ENCODE measurements at regions not wholly inside any gene's neighbourhood (a gene's known extent, or its start where the extent isn't known, plus 50 kb on each side); places are given as distances from the start of the nearest gene placed in this dataset.

GRCh38 chr22:48334971-48335370, 1492.7 kb downstream of the BRD1 start:
- ATAC-seq (ENCODE audit: low read depth) (no peak), DNase-seq (no peak)
- no peaks in the 10 kb centered on the region for H3K9me1 ChIP-seq (ENCODE audit: insufficient read depth, low read length)
- H2AFZ ChIP-seq (replicated peaks; ENCODE audit: low read length, poor library complexity): no peak overlapping the region
- H3K9ac ChIP-seq (ENCODE audit: low read depth, low read length): no peak overlapping the region
- H4K91ac ChIP-seq (ENCODE audit: insufficient read depth, low read depth, low read length): no peak overlapping the region
- H3K27me3 ChIP-seq (ENCODE audit: control insufficient read depth, insufficient read depth, low read length): no peaks in the 10 kb centered on the region
- no peak overlapping the region for H2BK5ac ChIP-seq (ENCODE audit: low read depth, low read length, poor library complexity, severe bottlenecking)
- no peak overlapping the region for H2BK15ac ChIP-seq (ENCODE audit: low read depth, low read length)
- H3K9me3 ChIP-seq (ENCODE audit: control insufficient read depth, insufficient read depth, low read length): peaks cover 85% of the 10 kb centered on the region
- no peak overlapping the region for H2AK9ac ChIP-seq (replicated peaks; ENCODE audit: low read depth, low read length, poor library complexity)
- no peak overlapping the region for H3K4ac ChIP-seq (ENCODE audit: low read depth, low read length)
- no peak overlapping the region for H2BK120ac ChIP-seq (ENCODE audit: low read depth, low read length)
- no peak overlapping the region for H3K56ac ChIP-seq (ENCODE audit: extremely low read depth, insufficient read depth, low read length)
- ChIA-PET CTCF (no interaction called here), POLR2A (ENCODE audit: unreplicated experiment) (no interaction called here)
- H3K4me1 ChIP-seq (ENCODE audit: control insufficient read depth, insufficient read depth, low read length): no peaks in the 10 kb centered on the region
- H4K20me1 ChIP-seq (ENCODE audit: insufficient read depth, low read length): no peaks in the 10 kb centered on the region
- no TSS peak for BruUV-seq (replicated peaks)
- intact Hi-C loops (cut with micrococcal nuclease) (no loop called here), in situ Hi-C loops (cut with MboI; ENCODE audit: low sequenced_read_pairs) (no loop called here), dilution Hi-C loops (cut with HindIII; ENCODE audit: low sequenced_read_pairs, unreplicated experiment) (no loop called here)
- H4K8ac ChIP-seq (ENCODE audit: low read depth in 2 of 2, low read length in 2 of 2): no peak overlapping the region
- no peak overlapping the region for H3K23ac ChIP-seq (ENCODE audit: low read depth, low read length)
- H2AK5ac ChIP-seq (ENCODE audit: low read depth, low read length): no peak overlapping the region
- no peaks in the 10 kb centered on the region for H3K79me1 ChIP-seq (ENCODE audit: low read depth in 1 of 2, low read length in 2 of 2)
- no peak overlapping the region for H3K27ac ChIP-seq (ENCODE audit: insufficient read depth, low read length)
- H3K4me3 ChIP-seq (ENCODE audit: insufficient read depth, low read depth, low read length): no peak overlapping the region
- H4K5ac ChIP-seq (ENCODE audit: low read depth, low read length): no peak overlapping the region
- no peak overlapping the region for H3K4me2 ChIP-seq (ENCODE audit: low read depth, low read length)
- TF ChIP-seq BHLHE40 (IDR thresholded peaks at IDR 0.05; ENCODE audit: low read depth, low read length) (no peak), ELK1 (IDR thresholded peaks at IDR 0.05; ENCODE audit: borderline replicate concordance, low read depth, low read length) (no peak), USF2 (IDR thresholded peaks at IDR 0.05; ENCODE audit: low read depth, low read length) (no peak), SMC3 (IDR thresholded peaks at IDR 0.05; ENCODE audit: low read depth, low read length) (no peak), CTCF (conservative IDR thresholded peaks at IDR 0.05; ENCODE audit: low read depth, low read length) (no peak), MAZ (IDR thresholded peaks at IDR 0.05; ENCODE audit: borderline replicate concordance, low read depth, low read length) (no peak)
- no peaks in the 10 kb centered on the region for H3K36me3 ChIP-seq (ENCODE audit: control insufficient read depth, insufficient read depth, low read length)
- H3K18ac ChIP-seq (ENCODE audit: low read depth, low read length): no peak overlapping the region
- no peak overlapping the region for H2BK20ac ChIP-seq (ENCODE audit: low read depth, low read length)
- WGBS, 2 experiments (ENCODE audit: extremely low coverage in 2 of 2, insufficient read length in 1 of 2): no CpG with 5 or more reads among the region's 10 CpGs
- H3K14ac ChIP-seq (replicated peaks; ENCODE audit: low read depth, low read length): no peak overlapping the region

All from IMR-90 (cell line).